ENCODE measurements at regions not wholly inside any gene's neighbourhood (a gene's known extent, or its start where the extent isn't known, plus 50 kb on each side); places are given as distances from the start of the nearest gene placed in this dataset.

- TF ChIP-seq CTCF (IDR thresholded peaks at IDR 0.05 in 8 of 11, conservative IDR thresholded peaks at IDR 0.05 in 3 of 11) = no peak
- no peak for TF ChIP-seq POLR2A (IDR thresholded peaks at IDR 0.05)
- no peak for TF ChIP-seq POLR2AphosphoS5 (IDR thresholded peaks at IDR 0.05)
Measured at GRCh38 chr2:242015108-242016065, 145.9 kb downstream of the RTP5 start.
